ENCODE measurements at regions not wholly inside any gene's neighbourhood (a gene's known extent, or its start where the extent isn't known, plus 50 kb on each side); places are given as distances from the start of the nearest gene placed in this dataset.

- no peak for DNase-seq (ENCODE audit: low spot score)
Observed at GRCh38 chr17:74016461-74016860, 187.0 kb upstream of the RPL38 start.

- DNase-seq (ENCODE audit: low spot score): no peak
Observed at GRCh38 chr17:74017466-74017865, 186.0 kb upstream of the RPL38 start.

DNA sequence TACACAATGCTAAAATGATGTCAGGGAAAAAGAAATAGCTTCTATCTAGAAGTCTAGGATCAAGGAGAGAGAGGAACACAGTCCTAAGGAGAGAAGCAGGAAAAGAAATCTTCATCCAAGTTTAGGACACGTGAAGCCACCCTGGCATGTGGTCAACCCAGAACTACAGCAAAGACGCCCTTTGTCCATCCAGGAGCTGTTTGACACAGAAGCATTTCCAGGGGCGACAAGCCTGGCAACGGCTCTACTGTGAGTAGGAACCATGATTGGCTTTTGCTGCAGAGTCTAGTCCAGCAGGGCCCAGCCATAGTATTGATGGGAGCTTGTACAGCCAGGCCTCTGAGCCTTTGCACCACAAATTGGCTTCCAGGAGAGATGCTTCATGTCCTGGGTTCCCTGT is 185.4 kb upstream of the RPL38 start:
- no peak for DNase-seq (ENCODE audit: low spot score)

- DNase-seq (ENCODE audit: low spot score): no peak
Observed at GRCh38 chr17:74019271-74019670, 184.2 kb upstream of the RPL38 start.

- DNase-seq (ENCODE audit: low spot score): no peak
Observed at GRCh38 chr17:74019860-74020259, 183.6 kb upstream of the RPL38 start.

DNA sequence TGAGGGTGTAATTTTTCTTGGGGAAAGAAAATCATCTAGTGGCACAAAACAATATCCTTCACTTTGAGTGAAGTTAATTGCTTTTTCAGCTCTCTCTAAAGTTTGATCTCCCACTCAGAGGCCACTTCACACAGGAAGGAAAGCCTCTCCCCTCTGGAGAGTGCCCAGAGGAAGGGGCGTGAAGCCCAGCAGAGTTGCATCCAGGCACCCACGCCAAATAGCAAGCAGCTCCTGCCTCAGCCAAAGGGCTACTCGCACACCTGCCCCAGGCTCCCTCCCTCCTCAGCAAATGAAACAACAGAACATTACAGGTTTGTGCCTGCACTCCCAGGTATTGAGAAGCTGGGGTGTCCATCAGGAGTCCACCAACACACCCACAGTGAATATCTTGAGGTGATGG is 183.0 kb upstream of the RPL38 start:
- DNase-seq (ENCODE audit: low spot score): no peak

DNA sequence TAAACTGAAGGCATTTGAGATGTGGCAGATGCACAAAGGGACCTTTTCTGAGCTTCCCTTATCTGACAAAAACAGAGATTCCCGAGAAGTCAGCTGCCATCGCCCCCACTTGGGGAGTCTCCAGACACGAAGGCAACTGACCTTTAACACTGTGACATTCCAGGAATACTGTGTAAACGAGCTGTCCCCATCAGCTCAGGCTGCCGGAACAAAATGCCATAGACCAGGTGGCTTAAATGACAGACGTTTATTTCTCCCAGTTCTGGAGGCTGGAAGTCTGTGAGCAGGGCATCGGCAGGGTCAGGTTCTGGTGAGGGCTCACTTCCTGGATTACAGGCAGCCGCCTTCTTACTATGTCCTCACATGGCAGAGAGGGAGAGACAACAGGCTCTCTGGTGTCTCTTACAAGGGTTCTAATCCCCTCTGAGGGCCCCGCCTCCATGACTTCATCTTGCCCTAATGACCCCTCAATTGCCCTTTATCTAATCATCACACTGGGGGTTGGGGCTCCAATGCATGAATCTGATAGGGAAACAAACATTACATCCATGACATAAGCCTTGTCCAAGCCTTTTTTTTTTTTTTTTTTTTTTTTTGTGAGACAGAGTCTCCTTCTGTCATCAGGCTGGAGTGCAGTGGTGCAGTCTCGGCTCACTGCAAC is 178.5 kb upstream of the RPL38 start:
- DNase-seq (ENCODE audit: low spot score): no peak

DNA sequence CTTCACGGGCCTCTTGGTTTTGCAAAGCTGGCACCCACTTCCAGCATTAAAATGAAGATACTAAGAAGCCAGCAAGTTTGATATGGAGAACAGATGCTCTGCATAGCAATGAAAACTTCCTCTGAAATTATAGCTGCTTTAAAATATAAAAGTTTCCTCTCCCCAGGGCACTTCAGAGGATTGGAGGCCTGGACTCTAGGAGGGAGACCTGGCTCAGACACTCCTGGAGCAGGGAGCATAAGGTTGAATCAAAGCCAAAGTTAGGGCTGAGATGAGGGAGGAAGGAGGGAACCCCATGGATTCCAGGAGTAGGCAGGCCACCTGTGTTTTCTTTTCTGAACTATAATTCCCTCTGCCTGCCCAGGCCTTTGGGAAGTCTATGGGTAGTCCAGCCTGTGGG is 176.0 kb upstream of the RPL38 start:
- no peak for DNase-seq (ENCODE audit: low spot score)

DNA sequence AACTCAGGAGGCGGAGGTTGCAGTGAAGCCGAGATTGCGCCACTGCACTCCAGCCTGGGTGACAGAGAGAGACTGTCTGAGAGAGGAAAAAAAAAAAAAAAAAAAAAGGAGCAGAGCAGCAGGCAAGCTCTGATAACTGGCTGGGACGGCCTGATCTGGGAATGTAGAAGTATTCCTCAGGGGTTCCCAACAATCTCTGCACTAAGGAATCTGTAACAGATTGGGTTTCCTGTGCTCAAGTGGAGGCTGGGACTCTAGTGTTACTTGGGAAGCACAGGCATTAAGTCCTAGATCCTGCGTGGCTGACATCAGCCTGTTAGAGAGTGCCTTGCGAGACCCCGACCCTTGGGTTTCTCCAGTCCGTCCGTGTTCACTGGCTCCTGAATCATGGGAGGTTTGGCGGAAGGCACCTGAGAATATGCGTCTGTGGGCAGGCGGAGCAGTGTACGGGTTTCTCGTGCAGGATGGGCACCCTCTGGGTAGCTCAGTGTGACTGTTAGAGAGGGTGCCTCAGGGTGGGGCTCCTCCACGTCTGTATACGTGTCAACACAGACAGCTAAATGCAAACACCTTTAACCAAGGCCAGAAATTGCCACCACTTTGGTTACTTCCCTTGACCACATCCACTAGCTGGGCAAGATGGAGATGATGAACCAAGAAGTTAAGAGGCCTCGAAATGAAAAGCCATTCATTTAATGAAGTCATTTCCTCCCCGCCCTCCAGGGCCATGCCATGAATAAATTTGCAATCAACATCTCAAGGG is 174.9 kb upstream of the RPL38 start:
- DNase-seq (ENCODE audit: low spot score): no peak

DNA sequence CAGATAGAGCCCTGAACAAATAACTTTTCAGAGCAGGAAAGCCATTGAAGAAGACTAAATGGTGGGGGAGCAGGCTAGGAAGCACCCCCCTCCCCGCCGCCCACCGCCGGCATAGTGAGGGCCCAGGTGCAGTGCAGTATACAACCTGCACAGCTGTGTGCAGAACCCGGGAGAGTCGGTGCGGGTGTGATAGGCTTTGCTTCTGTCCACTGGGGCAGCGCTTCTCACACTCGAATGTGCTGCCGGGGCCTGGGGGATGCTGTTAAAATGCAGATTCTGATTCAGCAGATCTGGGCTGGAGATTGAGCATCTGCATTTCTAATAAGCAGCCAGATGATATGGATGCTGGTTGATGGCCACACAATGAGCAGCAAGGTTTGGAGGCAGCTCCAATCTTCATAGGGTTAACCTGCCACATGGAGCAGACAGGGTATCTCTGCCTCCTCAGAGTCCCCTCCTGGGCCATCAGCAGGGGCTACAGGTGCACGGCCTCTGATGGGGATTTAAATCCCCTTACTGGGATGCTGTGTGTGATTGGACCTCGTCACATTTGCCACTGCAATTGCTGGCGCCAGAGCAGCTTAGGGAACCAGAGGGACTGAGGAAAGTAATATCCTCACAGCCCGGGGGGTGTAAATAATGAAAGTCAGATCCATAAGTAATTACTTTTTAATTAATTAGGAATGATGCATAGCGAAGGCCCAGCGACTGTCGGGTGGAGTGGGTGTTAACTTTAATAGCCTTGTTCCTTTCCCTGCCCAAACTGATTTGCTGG is 172.0 kb upstream of the RPL38 start:
- no peak for DNase-seq (ENCODE audit: low spot score)

- DNase-seq (ENCODE audit: low spot score): no peak
Observed at GRCh38 chr17:74032222-74032621, 171.3 kb upstream of the RPL38 start.

GRCh38 chr17:74037320-74037719 is 166.2 kb upstream of the RPL38 start:
- DNase-seq (ENCODE audit: low spot score): no peak

- no peak for DNase-seq (ENCODE audit: low spot score)
Observed at GRCh38 chr17:74040291-74040690, 163.2 kb upstream of the RPL38 start.

DNA sequence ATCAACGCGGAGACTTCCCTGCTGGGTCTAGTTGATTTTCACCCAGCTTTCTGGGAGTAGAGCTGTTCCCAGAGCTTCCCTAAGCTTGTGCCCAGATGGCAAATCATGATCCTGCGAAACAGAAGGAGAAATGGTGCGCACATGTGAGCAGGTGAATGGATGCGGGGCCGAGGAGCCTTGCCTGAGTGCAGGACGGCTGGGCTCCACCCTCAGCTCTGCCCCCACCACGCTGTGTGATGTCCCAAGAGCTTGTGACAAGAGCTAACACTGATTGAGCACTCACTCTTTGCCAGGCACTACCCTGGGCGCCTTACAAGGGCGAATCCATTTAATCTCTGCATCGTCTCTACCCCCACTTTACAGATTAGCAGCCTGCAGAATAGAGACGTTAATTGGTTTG is 162.7 kb upstream of the RPL38 start:
- no peak for DNase-seq (ENCODE audit: low spot score)

GRCh38 chr17:74041869-74042640 is 161.4 kb upstream of the RPL38 start:
- DNase-seq (ENCODE audit: low spot score): no peak

DNA sequence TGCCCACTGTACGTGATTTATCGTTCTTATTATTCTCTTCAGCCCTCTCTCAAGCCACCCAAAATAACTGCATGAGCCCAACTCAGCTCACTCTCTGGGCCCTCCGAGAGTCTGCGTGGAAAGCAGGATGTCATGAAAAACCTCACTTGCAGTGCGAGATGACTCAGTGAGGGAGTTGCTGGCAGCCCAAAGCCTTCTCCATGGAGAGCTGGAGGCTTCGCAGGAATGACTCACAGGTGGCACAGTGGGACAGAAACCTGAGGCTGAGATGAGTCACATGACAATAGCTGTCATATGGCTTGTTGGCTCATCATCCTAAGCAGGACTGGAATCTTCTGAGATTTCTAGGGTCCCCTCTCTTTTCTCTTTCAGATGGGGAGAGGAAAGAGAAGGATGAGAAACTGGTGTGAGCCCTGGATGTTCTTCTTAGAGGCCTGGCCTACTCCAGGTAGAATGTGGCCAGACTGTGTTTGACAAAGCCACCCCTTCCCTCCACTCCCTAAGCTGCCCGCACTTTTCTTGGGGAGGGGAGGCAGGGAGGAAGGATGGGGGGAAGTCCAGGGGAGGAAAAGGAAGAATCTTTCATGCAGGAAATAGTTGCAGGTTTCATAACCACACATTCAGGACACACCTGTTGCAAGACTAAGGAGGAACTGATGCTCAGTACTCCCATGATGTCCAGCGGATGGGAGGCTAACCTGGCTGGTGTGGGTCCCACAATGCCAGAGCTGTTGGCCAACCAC is 160.6 kb upstream of the RPL38 start:
- peak; percentile 99 for DNase-seq (ENCODE audit: low spot score)

- no peak for DNase-seq (ENCODE audit: low spot score)
Observed at GRCh38 chr17:74043976-74044375, 159.5 kb upstream of the RPL38 start.

DNA sequence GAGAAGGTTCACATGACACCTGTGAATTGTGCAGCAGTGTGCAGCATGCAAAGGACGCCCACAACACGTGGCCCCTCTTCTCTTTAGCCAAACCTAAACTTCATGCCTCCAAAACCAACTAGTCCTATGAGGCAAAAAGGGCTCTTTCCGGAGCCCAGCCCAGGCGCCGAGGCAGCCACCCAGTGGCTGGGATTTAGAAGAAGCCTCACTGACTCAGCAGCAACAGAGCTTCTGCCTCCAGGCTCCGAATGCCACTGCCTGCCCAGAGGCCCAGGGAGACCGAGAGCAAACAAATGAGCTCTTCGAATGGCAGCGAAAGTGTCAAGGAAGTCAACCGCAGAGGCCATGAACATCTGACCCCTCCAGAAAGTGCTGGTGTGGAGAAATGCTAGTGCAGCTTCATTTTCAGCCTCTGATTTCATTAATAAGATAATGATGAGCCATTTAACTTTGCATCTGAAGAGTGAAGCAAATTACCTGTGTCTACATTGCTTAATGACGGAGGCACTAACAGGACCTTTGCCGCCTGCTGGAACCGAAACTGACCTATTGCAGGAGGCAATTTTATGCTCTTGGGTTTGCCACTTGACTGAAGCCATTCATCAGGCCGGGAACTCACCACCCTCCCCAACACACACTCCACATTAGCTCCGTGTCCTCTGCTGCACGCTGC is 157.7 kb upstream of the RPL38 start:
- DNase-seq (ENCODE audit: low spot score): no peak

DNA sequence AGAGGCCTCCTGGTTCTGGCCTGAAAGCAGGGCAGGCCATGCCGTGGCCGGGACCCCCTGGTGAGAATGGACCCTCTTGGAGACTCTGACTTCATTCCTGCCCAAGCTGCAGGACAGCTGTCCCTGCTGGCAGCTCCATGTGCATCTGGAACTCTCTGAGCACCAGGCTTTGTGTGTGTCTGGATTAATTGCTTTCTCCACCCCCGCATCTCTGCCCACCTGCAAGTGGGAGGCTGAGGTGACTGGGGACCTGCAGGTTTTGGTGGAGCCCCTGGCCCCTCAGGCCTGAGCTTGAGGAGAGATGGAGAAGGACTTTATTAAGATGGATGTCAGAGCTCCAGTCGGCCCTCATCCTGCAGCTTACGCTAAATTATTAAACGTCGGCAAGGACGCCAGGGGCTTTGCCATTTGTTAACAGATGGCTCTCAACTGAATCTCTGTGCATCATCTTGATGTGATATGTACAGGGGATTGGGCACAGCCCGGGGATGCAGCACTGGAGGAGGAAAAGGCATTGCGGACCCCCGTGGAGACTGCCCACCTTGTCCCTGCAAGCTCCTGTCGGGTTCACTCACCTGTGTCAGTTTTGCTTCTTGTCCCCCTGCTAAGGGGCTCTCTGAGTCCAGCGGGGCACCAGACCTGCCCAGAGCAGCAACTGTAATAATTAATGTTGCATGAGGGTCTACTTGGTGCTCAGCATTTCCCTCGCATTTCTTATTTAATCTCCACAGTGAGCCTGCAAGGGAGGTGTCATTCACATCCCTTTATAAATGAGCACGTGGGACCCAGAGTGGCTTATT is 154.1 kb upstream of the RPL38 start:
- no peak for DNase-seq (ENCODE audit: low spot score)

GRCh38 chr17:74049967-74050458 is 153.5 kb upstream of the RPL38 start:
- no peak for DNase-seq (ENCODE audit: low spot score)

Data from AG08395 (cell line).